WTC11 (cell line): ENCODE measurements at regions not wholly inside any gene's neighbourhood (a gene's known extent, or its start where the extent isn't known, plus 50 kb on each side); places are given as distances from the start of the nearest gene placed in this dataset.

ENCODE experiments used
- ATAC-seq: fragments of 200-7000 bp; cut with Tn5 transposase; 2 replicates; pipeline ENCODE4 v1.10.0; 2021; ENCODE audit warnings: mild to moderate bottlenecking, moderate library complexity
- CTCF ChIA-PET: fragments of 300-600 bp; sonication (Branson Sonifier 250); formaldehyde crosslinking; loops from one replicate; lab custom pipeline; 2021; ENCODE audit warnings: antibody characterized with exemption; lab: Charles Lee
- POLR2A ChIA-PET: fragments of 350-600 bp; sonication (Branson Sonifier 250); formaldehyde crosslinking; loops from one replicate; lab custom pipeline; 2021; ENCODE audit warnings: antibody characterized with exemption; lab: Charles Lee
- DNase-seq: peaks from one replicate; pipeline ENCODE4 v3.0.0; 2021; ENCODE audit warnings: low spot score
- H3K27ac Mint-ChIP-seq: 2 replicates; pipeline ENCODE4 v1.8.0; 2021; ENCODE audit warnings: mixed read lengths
- H3K27me3 Mint-ChIP-seq: 2 replicates; pipeline ENCODE4 v1.8.0; 2021; ENCODE audit warnings: low read depth, mild to moderate bottlenecking, moderate library complexity, mixed read lengths
- H3K36me3 Mint-ChIP-seq: 2 replicates; pipeline ENCODE4 v1.8.0; 2021; ENCODE audit warnings: mixed read lengths
- H3K4me1 Mint-ChIP-seq: 2 replicates; pipeline ENCODE4 v1.8.0; 2022; ENCODE audit warnings: mixed read lengths
- H3K4me3 Mint-ChIP-seq: 2 replicates; pipeline ENCODE4 v1.8.0; 2021; ENCODE audit warnings: mild to moderate bottlenecking, moderate library complexity, mixed read lengths
- H3K9me3 Mint-ChIP-seq: 2 replicates; pipeline ENCODE4 v1.8.0; 2021; ENCODE audit warnings: mixed read lengths
- ATF1 ChIP-seq: sonication (generic); formaldehyde crosslinking; IDR thresholded peaks from 2 replicates; pipeline ENCODE4 v1.8.1; 2023; ENCODE audit warnings: mild to moderate bottlenecking, moderate library complexity, missing genetic modification reagents
- CREB1 ChIP-seq: sonication (generic); formaldehyde crosslinking; IDR thresholded peaks from 2 replicates; pipeline ENCODE4 v1.8.0; 2023; ENCODE audit warnings: mild to moderate bottlenecking, missing genetic modification reagents
- ERG ChIP-seq: fragments of 250-450 bp; sonication (Bioruptor Pico); IDR thresholded peaks from 2 replicates; pipeline ENCODE4 v1.8.0; 2021; ENCODE audit warnings: mild to moderate bottlenecking
- FOXJ3 ChIP-seq: sonication (generic); formaldehyde crosslinking; IDR thresholded peaks from 2 replicates; pipeline ENCODE4 v1.9.0; 2021; ENCODE audit warnings: missing genetic modification reagents, mild to moderate bottlenecking, borderline replicate concordance
- FOXP4 ChIP-seq: sonication (generic); formaldehyde crosslinking; IDR thresholded peaks from 2 replicates; pipeline ENCODE4 v1.8.0; 2022; ENCODE audit warnings: mild to moderate bottlenecking, missing genetic modification reagents
- NFATC4 ChIP-seq: fragments of 250-450 bp; sonication (Bioruptor Pico); IDR thresholded peaks from 2 replicates; pipeline ENCODE4 v1.9.0; 2021; ENCODE audit warnings: mild to moderate bottlenecking
- NFYB ChIP-seq: sonication (generic); formaldehyde crosslinking; conservative IDR thresholded peaks from 2 replicates; pipeline ENCODE4 v1.8.0; 2022; ENCODE audit warnings: low read depth, missing genetic modification reagents
- OVOL2 ChIP-seq: fragments of 250-450 bp; sonication (Bioruptor Pico); IDR thresholded peaks from 2 replicates; pipeline ENCODE4 v1.9.0; 2021; ENCODE audit warnings: mild to moderate bottlenecking, borderline replicate concordance
- RELA ChIP-seq: sonication (generic); formaldehyde crosslinking; IDR thresholded peaks from 2 replicates; pipeline ENCODE4 v1.8.1; 2022; ENCODE audit warnings: missing genetic modification reagents, mild to moderate bottlenecking, borderline replicate concordance
- RORB ChIP-seq: fragments of 250-450 bp; sonication (Bioruptor Pico); IDR thresholded peaks from 2 replicates; pipeline ENCODE4 v1.9.0; 2021; ENCODE audit warnings: mild to moderate bottlenecking
- TCF7 ChIP-seq: sonication (generic); formaldehyde crosslinking; IDR thresholded peaks from 2 replicates; pipeline ENCODE4 v1.8.0; 2022; ENCODE audit warnings: mild to moderate bottlenecking, low read depth, missing genetic modification reagents, moderate library complexity
- ZBTB21 ChIP-seq: sonication (generic); formaldehyde crosslinking; IDR thresholded peaks from 2 replicates; pipeline ENCODE4 v1.8.1; 2023; ENCODE audit warnings: mild to moderate bottlenecking, missing genetic modification reagents, borderline replicate concordance
- ZBTB43 ChIP-seq: sonication (generic); formaldehyde crosslinking; IDR thresholded peaks from 2 replicates; pipeline ENCODE4 v1.8.1; 2023; ENCODE audit warnings: mild to moderate bottlenecking, missing genetic modification reagents
- ZNF232 ChIP-seq: sonication (generic); formaldehyde crosslinking; IDR thresholded peaks from 2 replicates; pipeline ENCODE4 v1.8.0; 2022; ENCODE audit warnings: mild to moderate bottlenecking, missing genetic modification reagents
- ZNF532 ChIP-seq: fragments of 250-450 bp; sonication (Bioruptor Pico); IDR thresholded peaks from 2 replicates; pipeline ENCODE4 v1.9.0; 2021; ENCODE audit warnings: mild to moderate bottlenecking, borderline replicate concordance
- TF ChIP-seq, protein P1 (sequence below): sonication (generic); formaldehyde crosslinking; IDR thresholded peaks from 2 replicates; pipeline ENCODE4 v1.8.0; 2022; ENCODE audit warnings: mild to moderate bottlenecking, missing genetic modification reagents
- TF ChIP-seq, protein P2 (sequence below): sonication (generic); formaldehyde crosslinking; IDR thresholded peaks from 2 replicates; pipeline ENCODE4 v1.8.1; 2023; ENCODE audit warnings: mild to moderate bottlenecking, missing genetic modification reagents, moderate library complexity

DNA sequence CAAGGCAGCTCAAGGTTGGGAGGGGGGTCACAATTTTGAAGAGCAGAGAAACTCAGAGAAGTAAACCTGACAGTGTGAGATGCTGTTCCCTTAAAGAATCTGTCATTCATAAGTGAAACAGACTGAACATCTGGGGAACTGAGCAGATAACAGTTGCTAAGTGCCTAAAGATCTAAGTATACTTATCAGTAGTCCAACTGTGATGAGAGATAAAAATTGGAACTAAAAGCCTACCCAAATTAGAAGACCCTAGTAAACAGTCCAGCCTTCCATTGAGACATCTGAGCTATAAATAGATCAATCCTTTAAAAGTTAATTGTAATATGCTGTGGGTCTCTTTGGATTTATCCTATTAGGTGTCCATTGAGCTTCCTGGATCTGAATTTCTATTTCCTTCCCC is 692.8 kb upstream of the ZNF608 start (continued):
- TF ChIP-seq ZNF532 (CRISPR knock-in tag) (no peak), ZBTB21 (no peak), ZNF232 (CRISPR knock-in tag) (no peak), NFATC4 (CRISPR knock-in tag) (no peak), FOXP4 (CRISPR knock-in tag) (no peak), ATF1 (CRISPR knock-in tag) (no peak), CREB1 (CRISPR knock-in tag) (no peak), RELA (CRISPR knock-in tag) (no peak), RORB (no peak), ZBTB43 (no peak)
- TF ChIP-seq, all 79 proteins: peak for 0

DNA sequence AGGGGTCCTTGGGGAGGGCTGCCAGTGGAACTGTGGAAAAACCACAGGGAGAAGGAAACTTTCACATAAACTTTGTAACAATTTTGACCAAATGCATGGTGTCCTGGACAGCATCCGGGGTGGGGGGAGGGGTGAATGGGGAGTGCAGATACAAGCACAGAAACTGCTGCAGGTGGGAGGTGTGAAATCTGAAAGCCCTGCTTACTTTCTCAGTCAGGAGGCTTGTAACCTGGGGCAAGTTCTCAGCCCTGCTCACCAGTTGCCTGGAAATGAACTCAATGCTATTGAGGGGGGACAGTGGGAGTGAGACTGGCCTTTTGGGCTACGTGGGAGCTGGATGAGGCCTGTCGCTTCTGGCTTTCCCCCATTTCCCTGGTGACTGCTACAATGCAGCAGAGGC is 694.5 kb upstream of the ZNF608 start:
- H3K36me3 Mint-ChIP-seq = peaks cover 2% of the 10 kb centered on the region; the same call in 1 of the 2 replicates

More for the DNA sequence above, 694.5 kb upstream of the ZNF608 start:
- CTCF ChIA-PET = no interaction called here
- ATAC-seq (no peak), DNase-seq (no peak)
- Mint-ChIP-seq H3K4me1 (peaks cover 3% of the 10 kb centered on the region; the same call in 1 of the 2 replicates), H3K27ac (no peak overlapping the region), H3K27me3 (no peaks in the 10 kb centered on the region; the same call in 1 of the 2 replicates), H3K9me3 (peaks cover 40% of the 10 kb centered on the region), H3K4me3 (no peak overlapping the region)
- POLR2A ChIA-PET = no interaction called here
- TF ChIP-seq TCF7 (no peak), ZBTB21 (no peak), NFYB (no peak), ERG (CRISPR knock-in tag) (no peak), OVOL2 (CRISPR knock-in tag) (no peak), FOXJ3 (CRISPR knock-in tag) (no peak)
- TF ChIP-seq, protein P1, sequence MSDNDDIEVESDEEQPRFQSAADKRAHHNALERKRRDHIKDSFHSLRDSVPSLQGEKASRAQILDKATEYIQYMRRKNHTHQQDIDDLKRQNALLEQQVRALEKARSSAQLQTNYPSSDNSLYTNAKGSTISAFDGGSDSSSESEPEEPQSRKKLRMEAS (CRISPR knock-in tag) = no peak
- TF ChIP-seq, protein P2, sequence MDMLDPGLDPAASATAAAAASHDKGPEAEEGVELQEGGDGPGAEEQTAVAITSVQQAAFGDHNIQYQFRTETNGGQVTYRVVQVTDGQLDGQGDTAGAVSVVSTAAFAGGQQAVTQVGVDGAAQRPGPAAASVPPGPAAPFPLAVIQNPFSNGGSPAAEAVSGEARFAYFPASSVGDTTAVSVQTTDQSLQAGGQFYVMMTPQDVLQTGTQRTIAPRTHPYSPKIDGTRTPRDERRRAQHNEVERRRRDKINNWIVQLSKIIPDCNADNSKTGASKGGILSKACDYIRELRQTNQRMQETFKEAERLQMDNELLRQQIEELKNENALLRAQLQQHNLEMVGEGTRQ (CRISPR knock-in tag) = no peak
